IPS-15b (cell line): ENCODE measurements at regions not wholly inside any gene's neighbourhood (a gene's known extent, or its start where the extent isn't known, plus 50 kb on each side); places are given as distances from the start of the nearest gene placed in this dataset.

Source experiments
- H3K27me3 ChIP-seq: one replicate; pipeline ENCODE4 v1.6.1; 2013; ENCODE audit warnings: low read length; ENCODE audit not compliant: control insufficient read depth, insufficient read depth
- H3K36me3 ChIP-seq: one replicate; pipeline ENCODE4 v1.6.1; 2013; ENCODE audit warnings: low read length; ENCODE audit not compliant: control insufficient read depth, insufficient read depth
- H3K4me1 ChIP-seq: one replicate; pipeline ENCODE4 v1.6.1; 2013; ENCODE audit warnings: mild to moderate bottlenecking, low read length; ENCODE audit not compliant: control insufficient read depth, insufficient read depth
- H3K4me3 ChIP-seq: one replicate; pipeline ENCODE4 v1.5.1; 2013; ENCODE audit warnings: low read depth, low read length
- H3K9ac ChIP-seq: one replicate; pipeline ENCODE4 v1.6.1; 2013; ENCODE audit warnings: low read depth, mild to moderate bottlenecking, low read length
- H3K9me3 ChIP-seq: one replicate; pipeline ENCODE4 v1.6.1; 2013; ENCODE audit warnings: mild to moderate bottlenecking, low read length; ENCODE audit not compliant: control insufficient read depth, insufficient read depth

DNA sequence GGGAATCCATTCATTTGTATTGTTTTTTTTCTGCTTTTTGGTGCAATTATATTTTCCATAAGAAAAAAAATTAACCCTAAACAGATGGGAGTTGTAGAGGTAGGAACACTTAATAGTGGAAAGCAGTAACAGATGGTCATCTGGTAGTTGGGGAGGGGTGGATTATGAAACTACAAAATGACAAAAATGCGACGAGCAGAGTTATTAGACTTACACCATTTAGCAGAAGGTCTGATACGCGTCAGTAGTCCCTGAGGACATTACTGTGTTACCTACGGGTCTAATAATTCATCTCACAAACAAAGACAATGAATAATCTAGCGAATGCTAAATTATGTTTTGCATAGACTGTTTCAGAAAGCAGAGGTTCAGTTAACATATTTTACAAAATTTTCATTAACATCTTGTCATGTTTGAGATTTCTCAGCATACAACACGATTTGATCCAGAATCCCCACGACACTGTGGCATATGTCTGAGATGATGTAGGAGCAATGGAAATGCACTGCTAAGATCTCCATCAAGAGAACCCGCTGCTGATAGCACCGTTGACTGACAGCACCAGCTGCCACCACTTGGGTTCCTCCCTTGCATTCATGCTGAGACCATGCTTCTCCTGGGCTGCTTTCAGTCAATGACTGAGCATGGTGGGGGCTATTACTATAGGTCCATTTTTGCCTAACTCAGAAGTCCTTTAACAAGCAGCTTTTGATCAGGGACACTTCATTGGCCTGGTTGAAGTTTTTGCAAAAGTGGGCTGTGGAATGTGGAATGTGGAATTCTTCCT, 182.2 kb upstream of the CPHXL start:
- H3K4me1 ChIP-seq = no peaks in the 10 kb centered on the region
- no peaks in the 10 kb centered on the region for H3K9me3 ChIP-seq
- no peaks in the 10 kb centered on the region for H3K36me3 ChIP-seq
- no peak overlapping the region for H3K9ac ChIP-seq
- no peak overlapping the region for H3K4me3 ChIP-seq
- no peaks in the 10 kb centered on the region for H3K27me3 ChIP-seq

GRCh38 chr16:75909746-75910145, 183.5 kb upstream of the CPHXL start:
- Histone ChIP-seq H3K4me1 (no peaks in the 10 kb centered on the region), H3K27me3 (peaks cover 2% of the 10 kb centered on the region), H3K36me3 (no peaks in the 10 kb centered on the region), H3K9me3 (no peaks in the 10 kb centered on the region), H3K4me3 (no peak overlapping the region), H3K9ac (no peak overlapping the region)

GRCh38 chr16:75911896-75912295, 185.6 kb upstream of the CPHXL start:
- H3K9ac ChIP-seq = no peak overlapping the region
- H3K36me3 ChIP-seq = no peaks in the 10 kb centered on the region
- no peak overlapping the region for H3K4me3 ChIP-seq
- no peaks in the 10 kb centered on the region for H3K9me3 ChIP-seq
- peaks cover 14% of the 10 kb centered on the region for H3K27me3 ChIP-seq
- H3K4me1 ChIP-seq = no peaks in the 10 kb centered on the region

GRCh38 chr16:75913958-75914357, 187.7 kb upstream of the CPHXL start:
- Histone ChIP-seq H3K9me3 (no peaks in the 10 kb centered on the region), H3K36me3 (no peaks in the 10 kb centered on the region), H3K27me3 (peaks cover 21% of the 10 kb centered on the region), H3K4me3 (no peak overlapping the region), H3K4me1 (no peaks in the 10 kb centered on the region), H3K9ac (no peak overlapping the region)

GRCh38 chr16:75916451-75916850, 190.2 kb upstream of the CPHXL start:
- peaks cover 39% of the 10 kb centered on the region for H3K27me3 ChIP-seq
- no peak overlapping the region for H3K4me3 ChIP-seq
- H3K9ac ChIP-seq = no peak overlapping the region
- no peaks in the 10 kb centered on the region for H3K36me3 ChIP-seq
- peaks cover 5% of the 10 kb centered on the region for H3K4me1 ChIP-seq
- H3K9me3 ChIP-seq = no peaks in the 10 kb centered on the region

DNA sequence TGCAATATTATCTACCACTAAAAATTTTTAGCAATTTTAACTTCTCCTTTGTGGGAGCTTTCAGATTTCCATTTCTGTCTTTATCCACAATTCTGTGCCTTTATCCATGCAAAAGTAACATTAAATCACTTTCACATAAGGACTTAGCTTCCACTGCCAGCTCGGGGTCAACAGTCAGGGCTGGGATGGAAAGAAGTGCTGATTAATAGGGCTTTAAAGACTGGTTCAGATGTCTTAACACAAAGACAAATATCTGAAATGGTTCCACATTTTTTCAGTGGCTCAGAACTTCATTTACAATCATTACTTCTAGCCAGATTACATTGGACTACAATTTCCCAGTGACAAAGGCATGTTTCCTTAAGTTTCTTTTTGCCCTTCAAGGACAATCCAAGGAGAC, 191.8 kb upstream of the CPHXL start:
- Histone ChIP-seq H3K9ac (no peak overlapping the region), H3K4me3 (no peak overlapping the region), H3K4me1 (peaks cover 6% of the 10 kb centered on the region), H3K9me3 (no peaks in the 10 kb centered on the region), H3K36me3 (no peaks in the 10 kb centered on the region), H3K27me3 (peaks cover 52% of the 10 kb centered on the region)

DNA sequence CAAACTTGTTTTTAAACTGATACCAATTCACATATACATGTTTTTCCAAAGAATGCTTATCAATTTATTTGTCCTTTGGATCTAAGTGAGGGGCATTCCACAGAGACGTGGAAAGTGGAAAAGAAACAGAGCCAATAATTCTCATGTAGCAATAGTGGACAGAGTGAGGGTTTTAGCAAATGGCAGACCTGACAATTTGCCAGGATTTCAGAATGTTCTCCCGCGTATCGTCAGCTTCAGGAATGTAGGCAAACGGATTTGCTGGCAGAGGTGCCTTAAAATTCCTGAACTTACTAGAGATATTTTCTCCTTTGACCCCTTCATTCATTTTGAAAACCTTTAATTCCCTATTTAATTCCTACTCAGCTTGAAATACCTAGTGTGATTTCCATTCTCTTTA, 193.4 kb upstream of the CPHXL start:
- Histone ChIP-seq H3K4me3 (no peak overlapping the region), H3K36me3 (no peaks in the 10 kb centered on the region), H3K4me1 (peaks cover 6% of the 10 kb centered on the region), H3K9ac (no peak overlapping the region), H3K27me3 (peaks cover 66% of the 10 kb centered on the region), H3K9me3 (no peaks in the 10 kb centered on the region)

GRCh38 chr16:75921281-75921680, 195.0 kb upstream of the CPHXL start:
- Histone ChIP-seq H3K9ac (no peak overlapping the region), H3K9me3 (no peaks in the 10 kb centered on the region), H3K27me3 (peaks cover 74% of the 10 kb centered on the region), H3K36me3 (no peaks in the 10 kb centered on the region), H3K4me1 (peaks cover 6% of the 10 kb centered on the region), H3K4me3 (no peak overlapping the region)

DNA sequence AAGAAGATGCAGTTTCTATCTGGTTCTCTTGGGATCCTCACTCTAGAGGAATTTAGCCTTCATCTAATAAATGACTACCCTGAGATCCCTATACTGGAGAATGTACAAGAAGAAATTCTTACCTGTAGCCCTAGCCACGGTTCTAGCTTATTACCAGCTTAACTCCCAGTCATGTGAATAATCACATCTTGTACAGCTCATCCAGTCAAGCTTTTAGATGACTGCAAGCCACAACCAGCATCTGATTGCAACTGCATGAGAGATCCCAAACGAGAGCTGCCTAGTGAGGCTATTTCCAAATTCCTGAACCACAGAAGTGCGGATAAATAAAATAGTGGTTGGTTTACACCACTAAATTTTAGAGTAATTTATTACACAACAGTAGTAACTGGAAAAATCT, 196.0 kb upstream of the CPHXL start:
- H3K27me3 ChIP-seq = peaks cover 80% of the 10 kb centered on the region
- H3K4me3 ChIP-seq = no peak overlapping the region
- H3K36me3 ChIP-seq = no peaks in the 10 kb centered on the region
- no peak overlapping the region for H3K9ac ChIP-seq
- no peaks in the 10 kb centered on the region for H3K9me3 ChIP-seq
- H3K4me1 ChIP-seq = peaks cover 6% of the 10 kb centered on the region

DNA sequence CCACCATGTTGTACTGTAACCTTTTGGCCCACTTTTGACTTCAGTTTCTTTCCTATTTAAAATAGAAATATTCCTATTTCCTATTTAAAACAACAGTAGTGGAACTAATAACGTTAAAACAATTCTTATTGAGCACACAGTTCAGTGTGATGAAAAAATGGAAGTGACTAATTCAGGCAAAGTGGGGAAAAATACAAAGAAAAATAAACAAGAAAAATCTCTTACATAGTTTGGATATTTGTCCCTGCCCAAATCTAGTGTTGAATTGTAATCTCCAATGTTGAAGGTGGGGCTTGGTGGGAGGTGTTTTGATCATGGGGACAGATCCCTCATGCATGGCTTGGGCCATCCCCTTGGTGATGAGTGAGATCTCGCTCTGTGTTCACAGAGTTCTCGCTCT, 198.1 kb upstream of the CPHXL start:
- H3K9ac ChIP-seq = no peak overlapping the region
- peaks cover 91% of the 10 kb centered on the region for H3K27me3 ChIP-seq
- no peaks in the 10 kb centered on the region for H3K36me3 ChIP-seq
- peaks cover 6% of the 10 kb centered on the region for H3K4me1 ChIP-seq
- H3K9me3 ChIP-seq = no peaks in the 10 kb centered on the region
- no peak overlapping the region for H3K4me3 ChIP-seq

DNA sequence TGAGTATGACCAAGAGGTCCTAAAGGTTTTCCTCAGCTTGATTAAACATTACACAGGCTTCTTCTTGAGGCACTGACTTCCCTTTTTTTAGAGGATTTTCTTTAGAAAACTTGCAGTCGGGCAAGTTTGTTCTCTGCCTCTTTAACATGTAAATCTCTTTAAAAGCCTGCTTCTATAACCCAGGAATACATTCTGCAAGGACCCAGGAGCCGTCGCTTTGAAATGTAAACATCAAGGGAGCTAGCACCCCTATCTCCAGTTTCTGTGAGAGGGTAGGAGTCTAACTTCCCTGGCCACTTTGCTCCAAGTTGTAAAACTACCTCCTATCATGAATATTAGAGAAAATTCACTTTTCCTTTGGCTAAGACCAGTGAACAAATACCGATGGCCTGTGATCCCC, 201.5 kb upstream of the CPHXL start:
- H3K4me1 ChIP-seq = no peaks in the 10 kb centered on the region
- H3K4me3 ChIP-seq = no peak overlapping the region
- no peak overlapping the region for H3K9ac ChIP-seq
- H3K9me3 ChIP-seq = no peaks in the 10 kb centered on the region
- H3K27me3 ChIP-seq = peaks cover 98% of the 10 kb centered on the region
- no peaks in the 10 kb centered on the region for H3K36me3 ChIP-seq

DNA sequence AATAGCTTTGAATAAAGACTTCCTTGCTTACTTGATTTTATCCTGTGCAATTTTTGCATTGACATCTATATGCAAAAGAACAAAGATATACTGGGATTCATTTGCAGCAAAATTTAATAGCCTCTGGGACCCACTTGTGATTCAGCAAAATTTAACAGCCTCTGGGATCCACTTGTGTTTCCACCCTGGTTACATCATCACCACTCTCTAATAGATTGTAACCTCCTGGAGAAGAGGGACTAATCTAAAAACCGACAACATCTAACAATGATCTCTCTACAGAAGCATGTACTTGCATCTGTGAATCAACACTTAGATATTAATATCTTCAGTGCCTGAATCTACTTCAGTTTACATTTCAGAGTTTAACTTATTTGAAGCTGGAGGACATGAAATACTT, 202.0 kb upstream of the CPHXL start:
- no peaks in the 10 kb centered on the region for H3K36me3 ChIP-seq
- H3K4me3 ChIP-seq = no peak overlapping the region
- peaks cover 98% of the 10 kb centered on the region for H3K27me3 ChIP-seq
- no peak overlapping the region for H3K9ac ChIP-seq
- H3K9me3 ChIP-seq = no peaks in the 10 kb centered on the region
- no peaks in the 10 kb centered on the region for H3K4me1 ChIP-seq
